ENCODE measurements at regions not wholly inside any gene's neighbourhood (a gene's known extent, or its start where the extent isn't known, plus 50 kb on each side); places are given as distances from the start of the nearest gene placed in this dataset.
"Not testable (repeated sequence)": the region's sequence is repeated elsewhere in the genome, so short reads cannot be mapped to it uniquely, and the experiment has no call there.

- no peak for DNase-seq
These were observed 172.4 kb upstream of the PWP1 start for GRCh38 chr12:107513184-107513583.

GRCh38 chr12:107513636-107514400, 171.8 kb upstream of the PWP1 start:
- DNase-seq: no peak

GRCh38 chr12:107514887-107515445, 170.6 kb upstream of the PWP1 start:
- DNase-seq: no peak

- peak; percentile 79 for DNase-seq
These were observed 170.1 kb upstream of the PWP1 start for GRCh38 chr12:107515446-107515958.

- not testable (repeated sequence) for DNase-seq
These were observed 167.8 kb upstream of the PWP1 start for GRCh38 chr12:107517816-107518215.

GRCh38 chr12:107518868-107519267, 166.7 kb upstream of the PWP1 start:
- DNase-seq: no peak

GRCh38 chr12:107519906-107520859, 165.4 kb upstream of the PWP1 start:
- no peak for DNase-seq

GRCh38 chr12:107521826-107522355, 163.7 kb upstream of the PWP1 start:
- DNase-seq: no peak

GRCh38 chr12:107522692-107523477, 162.7 kb upstream of the PWP1 start:
- peak; percentile 2 for DNase-seq

GRCh38 chr12:107523775-107524535, 161.6 kb upstream of the PWP1 start:
- DNase-seq: no peak

- DNase-seq: no peak
These were observed 160.4 kb upstream of the PWP1 start for GRCh38 chr12:107525063-107525718.

- no peak for DNase-seq
These were observed 159.7 kb upstream of the PWP1 start for GRCh38 chr12:107525719-107526554.

- no peak for DNase-seq
These were observed 158.9 kb upstream of the PWP1 start for GRCh38 chr12:107526555-107527180.

- no peak for DNase-seq
These were observed 156.8 kb upstream of the PWP1 start for GRCh38 chr12:107528731-107529365.

- no peak for DNase-seq
These were observed 155.6 kb upstream of the PWP1 start for GRCh38 chr12:107529991-107530390.

- DNase-seq: no peak
These were observed 154.9 kb upstream of the PWP1 start for GRCh38 chr12:107530701-107531100.

- DNase-seq: no peak
These were observed 152.4 kb upstream of the PWP1 start for GRCh38 chr12:107533218-107533617.

- DNase-seq: no peak
These were observed 149.0 kb upstream of the PWP1 start for GRCh38 chr12:107536613-107537012.

Measured in EL (cell line).